Subcutaneous abdominal adipose tissue (tissue), 5 donors: ENCODE measurements at regions not wholly inside any gene's neighbourhood (a gene's known extent, or its start where the extent isn't known, plus 50 kb on each side); places are given as distances from the start of the nearest gene placed in this dataset.

Experiments
- H3K27ac ChIP-seq: one replicate; pipeline ENCODE4 v1.7.0; 2013; ENCODE audit warnings: low read depth, mild to moderate bottlenecking, inconsistent platforms, low read length, moderate library complexity
- H3K27me3 ChIP-seq, 5 donors: one replicate each; pipeline ENCODE4 v1.7.0; 2013; ENCODE audit warnings: low read length in 5 of 5, inconsistent platforms in 1 of 5; ENCODE audit not compliant: control insufficient read depth in 5 of 5, insufficient read depth in 4 of 5
- H3K36me3 ChIP-seq, 5 donors: one replicate each; pipeline ENCODE4 v1.7.0; 2013; ENCODE audit warnings: low read length in 5 of 5; ENCODE audit not compliant: control insufficient read depth in 5 of 5, insufficient read depth in 5 of 5
- H3K4me1 ChIP-seq, 5 donors: one replicate each; pipeline ENCODE4 v1.7.0; 2013; ENCODE audit warnings: low read length in 5 of 5, mild to moderate bottlenecking in 3 of 5, moderate library complexity in 1 of 5; ENCODE audit not compliant: control insufficient read depth in 5 of 5, insufficient read depth in 5 of 5
- H3K4me3 ChIP-seq, 5 donors: one replicate each; pipeline ENCODE4 v1.7.0; 2013; ENCODE audit warnings: low read length in 5 of 5, low read depth in 1 of 5
- H3K9ac ChIP-seq, 5 donors: one replicate each; pipeline ENCODE4 v1.7.0; 2013; ENCODE audit warnings: low read length in 5 of 5, mild to moderate bottlenecking in 4 of 5, moderate library complexity in 3 of 5
- H3K9me3 ChIP-seq, 5 donors: one replicate each; pipeline ENCODE4 v1.7.0; 2013; ENCODE audit warnings: low read length in 5 of 5; ENCODE audit not compliant: control insufficient read depth in 5 of 5
- donor health status: healthy.
- donor health status: healthy.
- donor health status: healthy.
- donor health status: healthy.
- donor health status: healthy.

- no peak overlapping the region for H3K27ac ChIP-seq
- H3K9ac ChIP-seq: no peak overlapping the region
- peaks cover 7 to 19% (median 16%) of the 10 kb centered on the region in 5 donors for H3K27me3 ChIP-seq
- no peak overlapping the region for H3K4me3 ChIP-seq
- peaks cover 3 to 13% (median 10%) of the 10 kb centered on the region in 5 donors for H3K9me3 ChIP-seq
- no peaks in the 10 kb centered on the region for H3K36me3 ChIP-seq
- H3K4me1 ChIP-seq: peaks cover 0 to 17% (median 5%) of the 10 kb centered on the region in 5 donors
Measured at GRCh38 chr2:120849278-120849677, 113.6 kb downstream of the GLI2 start.

GRCh38 chr2:120850551-120850950 is 114.9 kb downstream of the GLI2 start:
- H3K36me3 ChIP-seq: no peaks in the 10 kb centered on the region
- H3K27me3 ChIP-seq: peaks cover 3 to 19% (median 13%) of the 10 kb centered on the region in 5 donors
- H3K9ac ChIP-seq: no peak overlapping the region
- H3K9me3 ChIP-seq: peaks cover 3 to 13% (median 10%) of the 10 kb centered on the region in 5 donors
- H3K4me3 ChIP-seq: no peak overlapping the region
- H3K27ac ChIP-seq: no peak overlapping the region
- H3K4me1 ChIP-seq: peaks cover 0 to 13% (median 5%) of the 10 kb centered on the region in 5 donors

- Histone ChIP-seq H3K4me1 (peaks cover 0 to 13% (median 5%) of the 10 kb centered on the region in 5 donors), H3K9me3 (peaks cover 3 to 13% (median 10%) of the 10 kb centered on the region in 5 donors), H3K4me3 (no peak overlapping the region)
Measured at GRCh38 chr2:120851116-120851773, 115.6 kb downstream of the GLI2 start.

GRCh38 chr2:120852200-120852815 is 116.6 kb downstream of the GLI2 start:
- peaks cover 0 to 12% (median 5%) of the 10 kb centered on the region in 5 donors for H3K4me1 ChIP-seq
- no peak overlapping the region for H3K4me3 ChIP-seq
- H3K9ac ChIP-seq: no peak overlapping the region
- no peak overlapping the region for H3K27ac ChIP-seq
- peaks cover 2 to 8% (median 6%) of the 10 kb centered on the region in 5 donors for H3K27me3 ChIP-seq
- peaks cover 3 to 13% (median 10%) of the 10 kb centered on the region in 5 donors for H3K9me3 ChIP-seq
- no peaks in the 10 kb centered on the region for H3K36me3 ChIP-seq

More at GRCh38 chr2:120851116-120851773, 115.6 kb downstream of the GLI2 start:
- Histone ChIP-seq H3K36me3 (no peaks in the 10 kb centered on the region), H3K27ac (no peak overlapping the region), H3K9ac (no peak overlapping the region), H3K27me3 (peaks cover 3 to 14% (median 10%) of the 10 kb centered on the region in 5 donors)

- Histone ChIP-seq H3K9me3 (peaks cover 3 to 13% (median 10%) of the 10 kb centered on the region in 5 donors), H3K36me3 (no peaks in the 10 kb centered on the region), H3K27ac (no peak overlapping the region), H3K9ac (no peak overlapping the region), H3K4me3 (no peak overlapping the region), H3K4me1 (peaks cover 0 to 6% (median 3%) of the 10 kb centered on the region in 5 donors), H3K27me3 (peaks cover 0 to 2% (median 0%) of the 10 kb centered on the region in 5 donors)
Measured at GRCh38 chr2:120853306-120854013, 117.8 kb downstream of the GLI2 start.

- Histone ChIP-seq H3K4me1 (peaks cover 0 to 10% (median 8%) of the 10 kb centered on the region in 5 donors), H3K27ac (no peak overlapping the region), H3K9ac (no peak overlapping the region), H3K4me3 (no peak overlapping the region), H3K27me3 (no peaks in the 10 kb centered on the region), H3K36me3 (no peaks in the 10 kb centered on the region), H3K9me3 (peaks cover 3 to 10% (median 7%) of the 10 kb centered on the region in 5 donors)
Measured at GRCh38 chr2:120854014-120854620, 118.4 kb downstream of the GLI2 start.

- Histone ChIP-seq H3K27ac (no peak overlapping the region), H3K4me1 (peaks cover 0 to 11% (median 8%) of the 10 kb centered on the region in 5 donors), H3K9me3 (peaks cover 0 to 3% (median under 1%) of the 10 kb centered on the region in 5 donors), H3K4me3 (no peak overlapping the region), H3K36me3 (no peaks in the 10 kb centered on the region), H3K9ac (no peak overlapping the region), H3K27me3 (no peaks in the 10 kb centered on the region)
Measured at GRCh38 chr2:120854766-120855530, 119.3 kb downstream of the GLI2 start.

GRCh38 chr2:120855855-120856405 is 120.3 kb downstream of the GLI2 start:
- H3K4me3 ChIP-seq: no peak overlapping the region
- H3K36me3 ChIP-seq: no peaks in the 10 kb centered on the region
- H3K27me3 ChIP-seq: peaks cover 0 to 2% (median 0%) of the 10 kb centered on the region in 5 donors
- no peak overlapping the region for H3K9ac ChIP-seq
- H3K9me3 ChIP-seq: no peaks in the 10 kb centered on the region
- no peak overlapping the region for H3K27ac ChIP-seq
- peaks cover 0 to 11% (median 8%) of the 10 kb centered on the region in 5 donors for H3K4me1 ChIP-seq

- Histone ChIP-seq H3K27me3 (peaks cover 0 to 4% (median 0%) of the 10 kb centered on the region in 5 donors), H3K4me1 (peaks cover 0 to 11% (median 8%) of the 10 kb centered on the region in 5 donors), H3K4me3 (no peak overlapping the region), H3K36me3 (no peaks in the 10 kb centered on the region), H3K9me3 (no peaks in the 10 kb centered on the region), H3K27ac (no peak overlapping the region), H3K9ac (no peak overlapping the region)
Measured at GRCh38 chr2:120856421-120856862, 120.8 kb downstream of the GLI2 start.
